ENCODE measurements at regions not wholly inside any gene's neighbourhood (a gene's known extent, or its start where the extent isn't known, plus 50 kb on each side); places are given as distances from the start of the nearest gene placed in this dataset.

DNA sequence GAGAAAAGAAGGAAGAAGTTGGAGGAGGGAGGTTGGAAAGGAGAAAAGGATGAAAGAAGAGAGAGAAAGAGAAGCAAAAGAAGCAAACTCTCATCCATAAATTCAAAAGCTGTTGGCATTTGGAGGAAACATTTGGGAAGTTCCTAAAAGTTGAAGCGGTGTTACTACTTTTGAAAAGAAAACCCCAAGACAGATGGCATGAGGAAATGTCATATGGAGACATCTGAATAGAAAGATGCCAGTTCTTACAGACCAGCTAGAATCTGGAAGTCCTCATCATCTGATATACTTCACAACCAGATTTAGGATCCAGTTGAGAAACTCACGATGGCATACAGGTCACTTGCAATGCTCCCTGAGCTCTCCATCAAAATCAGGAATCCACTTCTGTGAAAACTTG is 86.9 kb downstream of the RAP2A start:
- TF ChIP-seq, protein P1, sequence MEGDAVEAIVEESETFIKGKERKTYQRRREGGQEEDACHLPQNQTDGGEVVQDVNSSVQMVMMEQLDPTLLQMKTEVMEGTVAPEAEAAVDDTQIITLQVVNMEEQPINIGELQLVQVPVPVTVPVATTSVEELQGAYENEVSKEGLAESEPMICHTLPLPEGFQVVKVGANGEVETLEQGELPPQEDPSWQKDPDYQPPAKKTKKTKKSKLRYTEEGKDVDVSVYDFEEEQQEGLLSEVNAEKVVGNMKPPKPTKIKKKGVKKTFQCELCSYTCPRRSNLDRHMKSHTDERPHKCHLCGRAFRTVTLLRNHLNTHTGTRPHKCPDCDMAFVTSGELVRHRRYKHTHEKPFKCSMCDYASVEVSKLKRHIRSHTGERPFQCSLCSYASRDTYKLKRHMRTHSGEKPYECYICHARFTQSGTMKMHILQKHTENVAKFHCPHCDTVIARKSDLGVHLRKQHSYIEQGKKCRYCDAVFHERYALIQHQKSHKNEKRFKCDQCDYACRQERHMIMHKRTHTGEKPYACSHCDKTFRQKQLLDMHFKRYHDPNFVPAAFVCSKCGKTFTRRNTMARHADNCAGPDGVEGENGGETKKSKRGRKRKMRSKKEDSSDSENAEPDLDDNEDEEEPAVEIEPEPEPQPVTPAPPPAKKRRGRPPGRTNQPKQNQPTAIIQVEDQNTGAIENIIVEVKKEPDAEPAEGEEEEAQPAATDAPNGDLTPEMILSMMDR (IDR thresholded peaks at IDR 0.05), result no peak
- TF ChIP-seq ZFX (IDR thresholded peaks at IDR 0.05; ENCODE audit: borderline replicate concordance), result no peak

All from 22Rv1 (cell line).